ENCODE measurements at regions not wholly inside any gene's neighbourhood (a gene's known extent, or its start where the extent isn't known, plus 50 kb on each side); places are given as distances from the start of the nearest gene placed in this dataset.
"Not testable (repeated sequence)": the region's sequence is repeated elsewhere in the genome, so short reads cannot be mapped to it uniquely, and the experiment has no call there.

DNA sequence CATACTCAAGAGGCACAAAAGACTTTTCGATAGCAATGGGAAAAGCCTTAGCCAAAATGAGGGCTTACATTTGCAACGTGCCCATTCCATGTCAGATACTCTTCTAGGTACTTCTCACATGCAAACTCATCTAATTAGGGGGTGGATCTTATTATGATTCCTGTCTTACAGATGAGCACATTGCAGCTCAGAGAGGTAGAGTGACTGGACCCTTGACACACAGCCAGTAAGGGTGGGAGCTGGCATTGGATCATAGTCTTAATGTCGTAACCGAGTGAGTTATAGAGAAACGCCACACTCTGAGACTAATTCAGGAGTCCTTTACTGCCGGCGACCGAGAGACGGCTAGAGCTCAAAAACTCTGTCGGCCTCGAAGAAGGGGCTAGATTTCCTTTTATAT, 78.8 kb upstream of the GRIN2A start:
- in situ Hi-C loops (cut with MboI; ENCODE audit: low pct_ligation_motif_present in 1 of 4, low pct_unique_long_range_greater_than_20kb in 1 of 4, low sequenced_read_pairs in 3 of 4) (loop anchor here in 1 of 4 donors (5.0 to 25.0 kb wide), 3 partner anchors 246 to 626 kb away; partner anchors contain the start of genes CIITA and NUBP1), intact Hi-C loops (cut with DNase I; ENCODE audit: low total_unique reads) (no loop called here)

DNA sequence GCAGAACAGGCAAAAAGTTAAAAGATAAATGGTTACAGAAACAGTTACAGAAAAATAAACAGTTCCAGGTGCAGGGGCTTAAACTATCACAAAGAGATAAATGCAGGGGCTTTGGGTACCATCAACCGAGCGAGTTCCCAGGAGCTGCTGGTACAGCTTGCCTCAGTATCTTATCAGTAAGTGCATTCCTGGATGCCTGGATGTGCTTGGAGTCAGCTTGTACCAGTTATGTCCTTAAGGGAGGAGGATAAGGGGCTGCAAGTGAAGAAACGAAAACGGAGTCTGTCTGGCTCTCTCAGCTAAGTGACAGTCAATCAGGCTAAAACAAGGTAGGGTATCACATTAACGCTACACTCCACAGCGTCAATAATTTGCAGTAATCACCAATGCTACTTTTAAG, 79.3 kb upstream of the GRIN2A start:
- H3K36me3 ChIP-seq; DNase-seq; H3K27ac ChIP-seq; H3K4me1 ChIP-seq; intact Hi-C loops (cut with DNase I; ENCODE audit: low total_unique reads); H3K4me3 ChIP-seq; H3K9me3 ChIP-seq; H3K27me3 ChIP-seq: not testable (repeated sequence)
- in situ Hi-C loops (cut with MboI; ENCODE audit: low pct_ligation_motif_present in 1 of 4, low pct_unique_long_range_greater_than_20kb in 1 of 4, low sequenced_read_pairs in 3 of 4): loop anchor here in 1 of 4 donors (5.0 to 25.0 kb wide), 3 partner anchors 246 to 626 kb away; partner anchors contain the start of genes CIITA and NUBP1
- WGBS, 2 donors (ENCODE audit: low coverage in 1 of 2): 61 to 83% methylated on average over 3 to 6 of the region's 6 CpGs

More for the DNA sequence above, 78.8 kb upstream of the GRIN2A start:
- 73 to 92% methylated on average over 11 of the region's 11 CpGs for WGBS, 2 donors (ENCODE audit: low coverage in 1 of 2)
- DNase-seq: no peak
- H3K27me3 ChIP-seq: no peaks in the 10 kb centered on the region
- TF ChIP-seq, protein P1, sequence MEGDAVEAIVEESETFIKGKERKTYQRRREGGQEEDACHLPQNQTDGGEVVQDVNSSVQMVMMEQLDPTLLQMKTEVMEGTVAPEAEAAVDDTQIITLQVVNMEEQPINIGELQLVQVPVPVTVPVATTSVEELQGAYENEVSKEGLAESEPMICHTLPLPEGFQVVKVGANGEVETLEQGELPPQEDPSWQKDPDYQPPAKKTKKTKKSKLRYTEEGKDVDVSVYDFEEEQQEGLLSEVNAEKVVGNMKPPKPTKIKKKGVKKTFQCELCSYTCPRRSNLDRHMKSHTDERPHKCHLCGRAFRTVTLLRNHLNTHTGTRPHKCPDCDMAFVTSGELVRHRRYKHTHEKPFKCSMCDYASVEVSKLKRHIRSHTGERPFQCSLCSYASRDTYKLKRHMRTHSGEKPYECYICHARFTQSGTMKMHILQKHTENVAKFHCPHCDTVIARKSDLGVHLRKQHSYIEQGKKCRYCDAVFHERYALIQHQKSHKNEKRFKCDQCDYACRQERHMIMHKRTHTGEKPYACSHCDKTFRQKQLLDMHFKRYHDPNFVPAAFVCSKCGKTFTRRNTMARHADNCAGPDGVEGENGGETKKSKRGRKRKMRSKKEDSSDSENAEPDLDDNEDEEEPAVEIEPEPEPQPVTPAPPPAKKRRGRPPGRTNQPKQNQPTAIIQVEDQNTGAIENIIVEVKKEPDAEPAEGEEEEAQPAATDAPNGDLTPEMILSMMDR (IDR thresholded peaks at IDR 0.05): no peak
- TF ChIP-seq POLR2AphosphoS5 (IDR thresholded peaks at IDR 0.05) (no peak), EP300 (IDR thresholded peaks at IDR 0.05; ENCODE audit: low read depth) (no peak)
- no peak overlapping the region for H3K4me3 ChIP-seq
- peaks cover 0 to 6% (median 0%) of the 10 kb centered on the region in 4 donors for H3K4me1 ChIP-seq
- H3K36me3 ChIP-seq: no peaks in the 10 kb centered on the region
- H3K27ac ChIP-seq: no peak overlapping the region
- H3K9me3 ChIP-seq: no peaks in the 10 kb centered on the region

DNA sequence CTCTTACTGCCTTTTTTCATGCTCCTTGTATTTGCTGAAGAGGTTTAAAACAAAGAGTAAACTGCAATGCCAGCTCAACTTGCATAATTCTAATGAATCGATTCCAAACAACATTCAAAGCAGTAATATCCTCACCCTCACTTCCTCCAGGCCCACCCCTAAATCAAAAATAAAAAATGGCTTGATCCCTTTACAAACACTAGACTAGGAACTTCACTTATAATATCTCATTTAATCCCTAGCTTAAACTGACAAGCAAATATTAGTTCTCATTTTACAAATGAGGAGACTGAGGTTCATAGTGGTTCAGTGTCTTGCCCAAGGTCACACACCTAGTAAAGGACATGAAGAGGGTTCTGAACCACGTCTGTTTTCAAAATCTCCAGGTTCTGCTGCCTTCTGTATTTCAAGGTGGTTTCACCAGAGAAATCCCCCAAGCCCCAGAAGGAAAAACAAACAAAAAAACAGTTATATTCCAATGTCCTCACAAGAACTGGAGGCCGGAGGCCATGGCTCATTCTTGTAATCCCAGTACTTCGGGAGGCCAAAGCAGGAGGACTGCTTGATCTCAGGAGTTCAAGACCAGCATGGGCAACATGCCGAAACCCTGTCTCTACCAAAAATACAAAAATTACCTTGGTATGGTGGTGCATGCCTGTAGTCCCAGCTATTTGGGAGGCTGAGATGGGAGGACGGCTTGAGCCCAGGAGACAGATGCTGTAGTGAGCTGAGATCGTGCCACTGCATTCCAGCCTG, 80.3 kb upstream of the GRIN2A start:
- H3K9me3 ChIP-seq: no peaks in the 10 kb centered on the region
- intact Hi-C loops (cut with DNase I; ENCODE audit: low total_unique reads): no loop called here
- H3K27ac ChIP-seq: no peak overlapping the region
- TF ChIP-seq POLR2A (IDR thresholded peaks at IDR 0.05): no peak
- TF ChIP-seq EP300 (IDR thresholded peaks at IDR 0.05; ENCODE audit: low read depth): no peak
- TF ChIP-seq, protein P1 (IDR thresholded peaks at IDR 0.05): no peak
- no peak for TF ChIP-seq POLR2AphosphoS5 (IDR thresholded peaks at IDR 0.05)
- in situ Hi-C loops (cut with MboI; ENCODE audit: low pct_ligation_motif_present in 1 of 4, low pct_unique_long_range_greater_than_20kb in 1 of 4, low sequenced_read_pairs in 3 of 4): loop anchor here in 1 of 4 donors (5.0 to 25.0 kb wide), 3 partner anchors 245 to 625 kb away; partner anchors contain the start of genes CIITA and NUBP1
- H3K4me1 ChIP-seq: no peaks in the 10 kb centered on the region
- H3K27me3 ChIP-seq: no peaks in the 10 kb centered on the region
- no peak overlapping the region for H3K4me3 ChIP-seq
- DNase-seq: no peak
- H3K36me3 ChIP-seq: no peaks in the 10 kb centered on the region
- 88 to 90% methylated on average over 6 to 7 of the region's 7 CpGs for WGBS, 2 donors (ENCODE audit: low coverage in 1 of 2)

DNA sequence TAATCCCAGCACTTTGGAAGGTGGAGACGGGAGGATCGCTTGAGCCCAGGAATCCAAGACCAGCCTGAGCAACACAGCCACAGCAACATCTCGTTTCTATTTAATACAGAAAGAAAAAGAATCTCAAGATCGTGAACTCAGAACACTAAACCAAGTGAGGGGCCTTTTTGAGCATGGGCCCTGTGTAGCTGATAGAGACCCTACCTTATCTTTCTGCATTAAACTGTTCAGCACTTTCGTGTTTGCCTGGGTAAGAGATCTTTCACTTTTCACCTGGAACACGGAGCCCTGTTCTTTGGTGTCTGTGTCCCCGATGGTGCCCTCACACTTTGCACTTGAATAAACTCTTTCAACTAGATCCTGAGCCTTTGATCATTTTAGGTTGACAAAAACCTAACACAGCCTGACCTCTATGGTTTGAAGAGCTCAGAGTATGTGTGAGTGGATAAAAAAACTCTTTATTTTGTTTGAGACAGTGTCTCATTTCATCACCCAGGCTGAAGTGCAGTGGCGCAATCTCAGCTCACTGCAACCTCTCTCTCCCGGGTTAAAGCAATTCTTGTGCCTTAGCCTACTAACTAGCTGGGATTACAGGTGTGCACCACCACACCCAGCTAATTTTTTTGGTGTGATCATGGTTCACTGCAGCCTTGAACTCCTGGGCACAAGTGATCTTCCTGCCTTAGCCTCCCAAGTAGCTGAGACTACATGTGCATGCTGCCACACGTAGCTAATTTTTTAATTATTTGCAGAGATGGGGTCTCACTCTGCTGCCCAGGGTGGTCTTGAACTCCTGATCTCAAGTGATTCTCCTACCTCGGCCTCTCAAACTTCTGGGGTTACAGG, 83.8 kb upstream of the GRIN2A start:
- Histone ChIP-seq H3K36me3 (no peaks in the 10 kb centered on the region), H3K4me3 (no peak overlapping the region), H3K27me3 (no peaks in the 10 kb centered on the region), H3K27ac (no peak overlapping the region), H3K4me1 (no peaks in the 10 kb centered on the region), H3K9me3 (no peaks in the 10 kb centered on the region)
- no peak for TF ChIP-seq POLR2AphosphoS5 (IDR thresholded peaks at IDR 0.05)
- intact Hi-C loops (cut with DNase I; ENCODE audit: low total_unique reads) (no loop called here), in situ Hi-C loops (cut with MboI; ENCODE audit: low pct_ligation_motif_present in 1 of 4, low pct_unique_long_range_greater_than_20kb in 1 of 4, low sequenced_read_pairs in 3 of 4) (loop anchor here in 1 of 4 donors (25.0 kb wide), 2 partner anchors 471 to 621 kb away; partner anchors contain the start of genes CIITA and NUBP1)
- WGBS, 2 donors (ENCODE audit: low coverage in 1 of 2): 75 to 79% methylated on average over 7 to 11 of the region's 11 CpGs
- DNase-seq: no peak

DNA sequence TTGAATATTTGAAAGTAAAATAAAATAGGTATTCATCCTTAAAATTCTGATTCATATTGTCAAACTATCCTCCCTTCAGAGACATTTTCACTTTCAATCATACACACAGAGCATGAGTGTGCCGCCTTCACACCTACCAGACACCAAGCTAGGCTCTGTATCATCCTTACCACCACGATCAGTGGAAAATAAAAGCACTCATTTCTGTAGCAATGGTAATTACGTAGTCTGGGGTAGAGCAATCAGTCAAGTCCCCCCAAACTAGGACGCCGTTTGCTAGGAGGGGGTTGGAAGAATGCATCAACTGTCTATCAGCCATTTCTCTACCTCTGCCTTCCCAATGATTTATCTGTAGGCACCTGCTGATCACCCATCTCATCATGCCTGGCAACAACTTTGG, 84.6 kb upstream of the GRIN2A start:
- H3K36me3 ChIP-seq: no peaks in the 10 kb centered on the region
- no peaks in the 10 kb centered on the region for H3K27me3 ChIP-seq
- 82 to 100% methylated on average over 2 to 5 of the region's 5 CpGs for whole genome bisulfite sequencing, 2 donors (ENCODE audit: low coverage in 1 of 2)
- no peak for DNase-seq
- H3K4me1 ChIP-seq: no peaks in the 10 kb centered on the region
- H3K4me3 ChIP-seq: no peak overlapping the region
- TF ChIP-seq POLR2AphosphoS5 (IDR thresholded peaks at IDR 0.05) (no peak), EP300 (IDR thresholded peaks at IDR 0.05; ENCODE audit: low read depth) (no peak), POLR2A (IDR thresholded peaks at IDR 0.05) (no peak)
- TF ChIP-seq, protein P1 (IDR thresholded peaks at IDR 0.05): no peak
- in situ Hi-C loops (cut with MboI; ENCODE audit: low pct_ligation_motif_present in 1 of 4, low pct_unique_long_range_greater_than_20kb in 1 of 4, low sequenced_read_pairs in 3 of 4): loop anchor here in 1 of 4 donors (25.0 kb wide), 2 partner anchors 470 to 620 kb away; partner anchors contain the start of genes CIITA and NUBP1
- H3K27ac ChIP-seq: no peak overlapping the region
- intact Hi-C loops (cut with DNase I; ENCODE audit: low total_unique reads): no loop called here
- no peaks in the 10 kb centered on the region for H3K9me3 ChIP-seq

Measured in transverse colon (tissue), 4 donors.